Dendritic cell treated with granulocyte-macrophage colony-stimulating factor and Interleukin-4, amounts not matched to agents 40 ng/mL and 50 ng/mL, for 4 days (primary cell): ENCODE measurements at regions not wholly inside any gene's neighbourhood (a gene's known extent, or its start where the extent isn't known, plus 50 kb on each side); places are given as distances from the start of the nearest gene placed in this dataset.

Experiments
- H3K27ac Mint-ChIP-seq: one replicate; pipeline ENCODE4 v1.8.0; 2022; ENCODE audit warnings: mild to moderate bottlenecking, mixed read lengths
- H3K27me3 Mint-ChIP-seq: one replicate; pipeline ENCODE4 v1.8.0; 2022; ENCODE audit warnings: mild to moderate bottlenecking, mixed read lengths
- H3K36me3 Mint-ChIP-seq: one replicate; pipeline ENCODE4 v1.8.0; 2022; ENCODE audit warnings: low read depth, mixed read lengths
- H3K4me1 Mint-ChIP-seq: one replicate; pipeline ENCODE4 v1.8.0; 2022; ENCODE audit warnings: low read depth, mixed read lengths
- H3K4me3 Mint-ChIP-seq: one replicate; pipeline ENCODE4 v1.8.0; 2022; ENCODE audit warnings: mild to moderate bottlenecking, moderate library complexity, mixed read lengths
- H3K9me3 Mint-ChIP-seq: one replicate; pipeline ENCODE4 v1.8.0; 2022; ENCODE audit warnings: mixed read lengths
- intact Hi-C: fragments of 100-400 bp; cut with micrococcal nuclease; formaldehyde crosslinking; loops from one replicate; pipeline ENCODE4 v1.15.0; 2022

DNA sequence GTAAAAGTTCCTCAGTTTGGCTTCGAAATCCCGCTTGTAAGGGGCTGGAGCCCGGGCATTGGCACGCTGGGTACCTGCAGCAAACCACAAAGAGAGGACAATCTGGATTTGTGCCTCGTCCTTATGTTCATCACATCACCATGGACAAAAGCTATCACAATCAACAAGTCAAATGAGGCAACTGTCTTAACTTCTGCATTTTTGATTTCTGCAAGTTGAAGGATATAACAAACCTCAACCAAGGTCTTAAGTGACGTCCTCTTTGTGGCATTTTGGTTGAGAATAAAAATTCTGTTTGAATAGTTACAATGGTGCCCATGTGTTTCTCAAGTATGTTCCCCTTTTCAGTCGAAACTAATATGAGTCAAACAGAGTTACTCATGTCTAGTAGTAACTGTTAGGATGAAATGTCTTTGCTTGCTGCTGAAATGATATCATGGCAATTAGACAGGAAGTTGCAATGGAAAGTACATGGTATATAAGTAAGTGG lies 70.8 kb upstream of the STK17B start:
- intact Hi-C loops: loop anchor here (1.0 kb wide), 4 partner anchors 21 to 71 kb away; partner anchors contain the start of gene STK17B
- no peak overlapping the region for H3K4me3 Mint-ChIP-seq
- peaks cover 62% of the 10 kb centered on the region for H3K4me1 Mint-ChIP-seq
- no peaks in the 10 kb centered on the region for H3K36me3 Mint-ChIP-seq
- no peaks in the 10 kb centered on the region for H3K9me3 Mint-ChIP-seq
- peak overlapping the region; percentile 92 for H3K27ac Mint-ChIP-seq
- no peaks in the 10 kb centered on the region for H3K27me3 Mint-ChIP-seq

DNA sequence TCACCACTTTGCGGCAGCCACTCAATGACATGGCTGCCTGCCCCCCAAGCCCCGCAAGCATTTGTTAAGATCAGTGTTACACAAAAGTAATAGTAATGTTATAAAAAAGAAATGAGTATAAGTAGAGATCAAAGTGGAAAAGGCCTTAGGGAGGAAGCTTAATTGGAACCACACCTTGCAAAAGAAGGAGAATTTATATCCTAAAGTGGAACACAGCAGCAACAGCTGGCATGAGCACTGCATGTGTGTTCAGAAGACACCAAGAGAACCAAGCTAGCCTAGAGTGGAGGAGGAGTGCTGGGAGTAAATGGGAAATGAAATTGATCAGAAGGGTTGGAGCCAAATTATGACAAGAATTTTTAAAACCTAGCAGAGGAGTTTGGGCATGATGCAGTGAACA lies 73.1 kb upstream of the STK17B start:
- intact Hi-C loops: no loop called here
- no peaks in the 10 kb centered on the region for H3K36me3 Mint-ChIP-seq
- peak overlapping the region; percentile 37 for H3K27ac Mint-ChIP-seq
- H3K9me3 Mint-ChIP-seq: no peaks in the 10 kb centered on the region
- peaks cover 62% of the 10 kb centered on the region for H3K4me1 Mint-ChIP-seq
- no peaks in the 10 kb centered on the region for H3K27me3 Mint-ChIP-seq
- H3K4me3 Mint-ChIP-seq: no peak overlapping the region

DNA sequence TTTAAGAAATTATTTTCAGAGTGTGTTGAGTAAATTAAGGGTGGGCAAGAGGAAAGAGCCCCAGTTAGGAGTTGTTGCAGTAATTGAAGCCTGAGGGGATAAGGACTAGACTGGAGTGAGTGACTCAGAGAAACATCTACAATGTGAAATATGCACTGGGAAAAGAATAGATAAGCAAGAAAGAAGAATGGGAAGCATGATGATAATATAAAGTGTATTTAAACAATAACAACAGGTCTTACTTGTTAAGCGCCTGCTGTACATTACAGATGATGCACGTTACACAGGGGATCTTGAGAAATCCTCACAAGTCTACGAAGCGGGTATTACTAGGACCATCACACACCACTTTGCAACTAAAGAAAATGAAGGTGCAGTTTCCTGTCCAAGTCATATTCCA lies 73.6 kb upstream of the STK17B start:
- Mint-ChIP-seq H3K4me3 (no peak overlapping the region), H3K4me1 (peaks cover 62% of the 10 kb centered on the region), H3K27ac (peak overlapping the region; percentile 37), H3K27me3 (no peaks in the 10 kb centered on the region), H3K9me3 (no peaks in the 10 kb centered on the region), H3K36me3 (no peaks in the 10 kb centered on the region)
- intact Hi-C loops: no loop called here

DNA sequence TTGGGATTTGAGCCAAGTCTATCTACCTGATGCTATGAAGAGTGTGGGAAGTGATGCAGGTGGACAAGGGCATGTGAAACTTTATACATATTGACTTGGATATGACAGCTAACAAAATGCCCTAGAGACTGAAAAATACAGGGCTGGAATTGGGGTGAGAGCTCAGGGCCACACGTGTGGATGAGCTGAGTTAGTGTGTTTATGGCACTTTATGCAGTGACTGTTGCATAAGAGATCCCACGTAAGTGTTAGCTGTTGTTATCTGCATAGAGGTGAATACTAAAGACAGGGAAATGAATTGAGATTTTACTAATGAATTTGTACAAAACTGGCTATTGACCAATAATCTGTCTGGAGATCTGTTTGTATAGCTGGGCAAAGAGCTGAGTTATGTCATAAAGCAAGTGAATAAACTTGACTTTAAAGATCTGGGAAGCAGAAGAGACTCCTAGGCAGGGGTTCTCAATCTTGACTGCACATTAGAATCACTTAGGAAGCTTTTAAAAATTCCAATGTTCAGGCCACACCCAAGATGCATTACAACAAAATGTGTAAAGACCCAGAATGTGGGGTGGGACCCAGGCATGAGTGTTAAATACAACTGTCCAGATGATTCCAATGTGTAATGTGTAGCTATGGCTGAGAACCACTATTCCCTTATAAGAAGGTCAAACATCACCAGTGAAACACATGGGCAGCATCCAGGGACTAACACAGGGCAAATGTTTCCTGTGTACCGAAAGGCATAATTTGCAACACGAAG lies 74.2 kb upstream of the STK17B start:
- no peak overlapping the region for H3K4me3 Mint-ChIP-seq
- intact Hi-C loops: no loop called here
- no peaks in the 10 kb centered on the region for H3K9me3 Mint-ChIP-seq
- no peaks in the 10 kb centered on the region for H3K36me3 Mint-ChIP-seq
- H3K27ac Mint-ChIP-seq: peak overlapping the region; percentile 40
- H3K4me1 Mint-ChIP-seq: peaks cover 66% of the 10 kb centered on the region
- H3K27me3 Mint-ChIP-seq: no peaks in the 10 kb centered on the region

DNA sequence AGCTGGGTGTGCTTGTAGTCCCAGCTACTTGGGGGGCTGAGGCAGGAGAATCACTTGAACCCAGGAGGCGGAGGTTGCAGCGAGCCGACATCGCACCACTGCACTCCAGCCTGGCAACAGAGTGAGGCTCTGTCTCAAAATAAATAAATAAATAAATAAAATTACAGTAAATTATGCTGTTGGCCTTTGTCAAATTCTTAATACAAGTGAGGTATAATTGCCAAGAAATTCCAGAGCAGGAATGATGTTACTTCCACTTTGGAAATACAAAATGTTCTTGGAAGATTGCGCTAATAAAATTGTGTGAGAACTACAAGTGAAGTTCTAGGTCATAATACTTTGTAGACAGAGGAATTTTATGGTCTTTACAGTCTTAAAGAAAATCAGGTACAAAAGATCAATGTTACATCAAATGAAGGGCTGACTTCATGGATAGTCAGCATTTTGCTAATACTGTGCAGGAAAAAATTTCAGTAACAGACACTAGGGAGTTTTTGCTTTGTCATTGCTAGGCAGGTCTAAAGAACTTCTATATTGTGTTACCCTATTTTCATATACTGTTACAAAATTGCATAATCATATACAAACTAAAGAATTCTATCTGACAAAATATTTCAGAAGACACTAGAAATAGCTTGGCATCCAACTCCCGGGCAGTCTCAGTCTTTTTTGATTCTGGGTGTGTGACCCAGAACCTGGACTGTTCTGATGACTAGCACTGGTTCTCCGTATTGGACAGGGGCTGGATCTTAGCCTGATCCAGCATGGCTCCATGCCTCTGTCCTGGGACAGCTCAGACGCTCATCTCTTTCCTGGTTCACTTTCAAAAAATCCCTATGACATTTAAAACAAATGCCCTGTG lies 76.0 kb upstream of the STK17B start:
- Mint-ChIP-seq H3K4me3 (no peak overlapping the region), H3K9me3 (no peaks in the 10 kb centered on the region), H3K27ac (no peak overlapping the region), H3K4me1 (peaks cover 61% of the 10 kb centered on the region), H3K36me3 (no peaks in the 10 kb centered on the region), H3K27me3 (no peaks in the 10 kb centered on the region)
- intact Hi-C loops: no loop called here

DNA sequence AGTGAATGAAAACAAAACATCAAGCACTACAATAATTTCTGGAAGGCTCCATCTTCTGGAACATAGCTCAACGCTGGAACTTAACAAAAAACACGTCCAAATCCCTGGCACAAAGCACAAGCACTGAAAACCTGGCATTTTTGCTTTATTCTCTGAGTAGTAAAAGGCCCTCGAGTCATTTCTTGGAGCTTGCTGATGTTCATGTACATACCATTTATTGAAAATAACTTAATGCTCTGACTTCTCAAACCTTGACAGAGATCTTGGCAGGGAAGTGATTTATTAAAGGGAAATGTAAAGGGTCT lies 76.5 kb upstream of the STK17B start:
- H3K36me3 Mint-ChIP-seq: no peaks in the 10 kb centered on the region
- peak overlapping the region; percentile 11 for H3K27ac Mint-ChIP-seq
- H3K4me1 Mint-ChIP-seq: peaks cover 65% of the 10 kb centered on the region
- H3K9me3 Mint-ChIP-seq: no peaks in the 10 kb centered on the region
- intact Hi-C loops: no loop called here
- H3K4me3 Mint-ChIP-seq: no peak overlapping the region
- H3K27me3 Mint-ChIP-seq: no peaks in the 10 kb centered on the region

DNA sequence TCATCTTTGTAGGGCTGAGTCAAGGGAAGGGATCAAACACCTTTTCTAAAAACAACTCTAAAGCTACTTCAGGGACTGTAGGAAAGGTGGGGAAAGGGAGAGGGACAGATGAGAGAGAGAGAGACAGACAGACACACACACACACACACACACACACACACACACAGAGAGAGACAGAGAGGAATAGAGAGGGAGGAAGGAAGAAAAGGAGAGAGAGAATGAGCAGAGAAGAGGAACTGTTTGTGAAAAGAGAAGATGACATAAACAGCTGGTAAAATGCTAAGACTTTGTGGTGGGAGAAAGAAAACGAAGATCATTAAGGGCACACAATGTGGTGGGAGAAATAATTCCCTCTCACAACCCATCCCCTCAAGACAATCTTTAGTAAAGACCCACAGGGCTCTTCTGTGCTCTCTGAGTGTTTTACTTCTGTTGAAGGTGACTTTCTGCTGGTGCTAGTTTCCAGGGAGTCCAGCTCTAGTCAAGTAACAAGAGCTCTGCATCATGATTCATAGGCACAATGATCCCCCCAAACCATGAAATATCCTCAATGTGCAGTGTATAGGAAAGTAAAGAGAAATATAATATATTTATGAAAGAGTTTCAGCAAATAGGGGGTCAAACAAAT lies 77.2 kb upstream of the STK17B start:
- no peaks in the 10 kb centered on the region for H3K9me3 Mint-ChIP-seq
- H3K4me3 Mint-ChIP-seq: no peak overlapping the region

DNA sequence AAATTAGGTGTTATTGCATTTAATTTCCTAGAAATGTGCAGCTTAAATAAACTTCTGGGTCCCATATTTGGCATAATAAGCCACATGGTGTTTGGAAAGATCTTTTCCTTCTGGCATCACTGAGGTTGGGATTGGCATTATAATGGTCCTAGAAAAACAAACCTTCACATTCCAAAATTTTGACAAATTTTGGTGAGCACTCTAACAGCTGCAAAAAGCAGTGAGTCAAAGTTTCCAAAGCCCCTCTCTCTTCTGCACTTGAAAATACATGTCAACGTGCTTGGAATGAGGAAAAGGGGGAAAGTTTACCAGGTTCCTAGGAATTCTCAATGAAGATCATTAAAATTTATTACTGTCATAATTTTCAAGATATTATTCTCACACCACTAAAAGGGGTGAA lies 77.8 kb upstream of the STK17B start:
- intact Hi-C loops: no loop called here
- Mint-ChIP-seq H3K4me3 (no peak overlapping the region), H3K4me1 (peaks cover 61% of the 10 kb centered on the region), H3K27me3 (no peaks in the 10 kb centered on the region), H3K27ac (no peak overlapping the region), H3K36me3 (no peaks in the 10 kb centered on the region), H3K9me3 (no peaks in the 10 kb centered on the region)

More for the DNA sequence above, 77.2 kb upstream of the STK17B start:
- Mint-ChIP-seq H3K4me1 (peaks cover 67% of the 10 kb centered on the region), H3K27me3 (no peaks in the 10 kb centered on the region), H3K27ac (peak overlapping the region; percentile 11), H3K36me3 (no peaks in the 10 kb centered on the region)
- intact Hi-C loops: no loop called here

DNA sequence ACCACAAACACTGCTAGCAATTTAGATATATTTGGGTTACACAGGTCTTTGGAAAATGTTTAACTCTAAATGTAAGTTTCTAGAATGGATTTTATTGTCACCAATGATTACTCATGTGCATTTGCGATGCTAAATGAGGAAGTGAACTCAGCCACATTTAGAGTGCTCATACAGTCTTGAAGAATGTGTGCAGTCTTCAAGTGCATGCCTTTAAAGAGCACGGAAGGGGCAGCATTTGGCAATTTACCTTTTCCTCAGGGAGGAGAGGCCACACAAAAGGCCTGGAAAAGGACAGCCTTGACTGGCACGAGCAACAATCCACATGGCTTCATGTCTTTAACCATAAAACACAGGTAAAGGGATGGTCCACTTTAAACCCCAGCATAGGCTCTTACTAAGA lies 78.5 kb upstream of the STK17B start:
- H3K9me3 Mint-ChIP-seq: no peaks in the 10 kb centered on the region
- H3K4me1 Mint-ChIP-seq: peaks cover 54% of the 10 kb centered on the region
- H3K4me3 Mint-ChIP-seq: no peak overlapping the region
- peak overlapping the region; percentile 37 for H3K27ac Mint-ChIP-seq
- no peaks in the 10 kb centered on the region for H3K36me3 Mint-ChIP-seq
- no peaks in the 10 kb centered on the region for H3K27me3 Mint-ChIP-seq
- intact Hi-C loops: no loop called here

DNA sequence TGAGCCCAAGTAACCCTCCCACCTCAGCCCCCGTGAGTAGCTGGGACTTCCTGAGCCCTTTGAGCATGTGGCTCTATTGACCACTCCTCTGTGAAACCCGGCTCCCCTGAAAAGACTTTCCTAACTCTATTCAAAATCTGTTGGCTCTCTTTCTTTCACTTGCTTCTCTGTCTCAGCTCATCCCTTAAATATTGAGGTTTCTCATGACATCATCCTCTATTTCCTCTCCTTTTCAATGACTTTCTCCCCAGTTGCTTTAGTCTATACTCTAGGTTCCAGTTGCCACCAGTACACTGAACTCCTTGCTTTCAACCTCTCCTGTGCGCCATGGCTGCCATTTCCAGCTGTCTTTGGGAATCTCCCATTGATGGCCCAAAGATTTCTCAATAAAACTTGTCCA lies 79.8 kb upstream of the STK17B start:
- intact Hi-C loops: no loop called here
- Mint-ChIP-seq H3K9me3 (no peaks in the 10 kb centered on the region), H3K27me3 (no peaks in the 10 kb centered on the region), H3K4me1 (peaks cover 46% of the 10 kb centered on the region), H3K27ac (no peak overlapping the region), H3K4me3 (no peak overlapping the region), H3K36me3 (no peaks in the 10 kb centered on the region)

DNA sequence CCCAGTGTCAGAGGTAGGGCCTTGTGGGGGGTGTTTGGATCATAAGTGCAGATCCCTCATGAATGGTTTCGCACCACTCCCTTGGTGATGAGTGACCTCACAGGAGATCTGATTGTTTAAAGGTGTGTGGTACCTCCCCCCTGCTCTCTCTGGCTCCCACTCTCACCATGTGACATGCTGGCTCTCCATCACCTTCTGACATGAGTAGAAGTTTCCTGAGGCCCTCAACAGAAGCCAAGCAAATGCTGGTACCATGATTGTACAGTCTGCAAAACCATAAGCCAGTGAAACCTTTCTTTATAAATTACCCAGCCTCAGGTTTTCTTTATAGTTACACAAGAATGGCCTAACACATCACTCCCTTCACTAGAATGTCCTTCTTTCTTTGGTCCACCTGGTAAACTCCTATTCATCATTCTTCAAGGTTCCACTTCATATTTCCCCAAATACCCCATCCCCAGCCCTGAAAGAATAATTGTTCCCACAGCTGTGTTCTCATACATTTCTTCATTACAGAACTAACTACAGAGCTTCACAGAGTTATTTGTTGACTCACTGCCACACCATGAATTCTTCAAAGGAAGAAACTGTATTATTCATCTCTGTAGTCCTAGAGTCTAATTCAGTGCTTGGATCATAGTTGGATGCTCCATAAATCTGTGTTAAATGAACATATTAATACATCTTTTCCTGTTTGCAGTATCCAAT lies 81.2 kb upstream of the STK17B start:
- no peak overlapping the region for H3K27ac Mint-ChIP-seq
- intact Hi-C loops: no loop called here
- no peaks in the 10 kb centered on the region for H3K36me3 Mint-ChIP-seq
- H3K9me3 Mint-ChIP-seq: no peaks in the 10 kb centered on the region
- H3K27me3 Mint-ChIP-seq: no peaks in the 10 kb centered on the region
- H3K4me3 Mint-ChIP-seq: no peak overlapping the region
- peaks cover 43% of the 10 kb centered on the region for H3K4me1 Mint-ChIP-seq

DNA sequence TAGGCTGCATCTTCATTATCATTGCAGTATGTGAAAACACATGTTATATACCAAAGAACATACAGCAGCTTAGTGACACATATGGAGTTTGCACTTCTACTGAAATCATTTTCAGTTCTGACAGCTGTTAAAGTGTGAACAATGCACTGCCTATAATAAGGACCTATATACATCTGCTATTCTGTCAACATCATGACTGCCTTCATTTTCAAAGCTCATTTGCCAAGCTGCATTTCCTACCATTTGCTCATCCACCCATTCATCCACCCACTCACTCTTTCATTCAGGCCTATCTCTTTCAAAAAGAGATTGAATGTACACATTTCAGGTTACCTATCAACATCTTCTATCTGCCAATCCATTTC lies 81.7 kb upstream of the STK17B start:
- Mint-ChIP-seq H3K27ac (no peak overlapping the region), H3K4me3 (no peak overlapping the region), H3K36me3 (no peaks in the 10 kb centered on the region), H3K27me3 (no peaks in the 10 kb centered on the region), H3K9me3 (no peaks in the 10 kb centered on the region), H3K4me1 (peaks cover 37% of the 10 kb centered on the region)
- intact Hi-C loops: no loop called here

DNA sequence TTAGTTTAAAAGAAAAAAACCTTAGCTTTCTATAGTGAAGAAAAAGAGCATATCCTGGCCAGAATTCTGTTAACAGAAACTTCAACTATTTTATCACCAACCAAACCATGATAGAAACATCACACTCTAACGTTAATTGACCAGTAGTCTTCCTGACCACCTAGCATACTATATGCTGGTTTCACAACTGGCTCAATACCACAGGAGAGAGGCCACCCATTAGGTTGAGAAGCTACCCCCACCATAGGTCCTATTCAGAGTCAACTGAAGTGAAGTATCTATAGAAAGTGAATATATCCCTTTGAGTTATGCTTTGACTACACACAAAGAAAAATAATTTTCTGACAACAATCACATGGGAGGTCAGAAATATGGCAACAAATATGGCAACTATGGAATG lies 85.2 kb upstream of the STK17B start:
- Mint-ChIP-seq H3K4me1 (peaks cover 21% of the 10 kb centered on the region), H3K9me3 (no peaks in the 10 kb centered on the region), H3K27ac (no peak overlapping the region), H3K4me3 (no peak overlapping the region), H3K27me3 (no peaks in the 10 kb centered on the region), H3K36me3 (no peaks in the 10 kb centered on the region)
- intact Hi-C loops: no loop called here

DNA sequence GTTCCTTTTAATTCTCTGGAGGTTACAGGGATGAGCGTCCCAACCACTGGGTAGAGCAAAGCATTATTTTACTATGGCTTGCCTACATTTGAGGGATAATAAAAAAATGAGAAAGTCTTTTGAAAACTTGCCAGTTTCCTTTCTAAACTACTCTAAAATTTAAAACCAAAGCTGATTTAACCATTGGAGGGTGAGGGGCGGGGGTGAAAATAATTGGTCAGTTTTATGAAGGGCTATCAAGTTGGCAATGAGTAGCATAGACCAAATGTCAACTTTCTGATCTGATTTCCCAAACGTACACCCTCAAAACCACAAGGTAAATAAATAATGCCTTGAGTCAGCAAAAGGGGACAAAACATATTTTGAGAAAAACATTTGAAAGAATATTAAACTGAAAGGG lies 85.7 kb upstream of the STK17B start:
- H3K4me1 Mint-ChIP-seq: peaks cover 21% of the 10 kb centered on the region

More for the DNA sequence above, 85.7 kb upstream of the STK17B start:
- no peaks in the 10 kb centered on the region for H3K9me3 Mint-ChIP-seq
- H3K4me3 Mint-ChIP-seq: no peak overlapping the region
- no peaks in the 10 kb centered on the region for H3K36me3 Mint-ChIP-seq
- H3K27me3 Mint-ChIP-seq: no peaks in the 10 kb centered on the region
- no peak overlapping the region for H3K27ac Mint-ChIP-seq
- intact Hi-C loops: no loop called here
